GM19463 (cell line): ENCODE measurements at regions not wholly inside any gene's neighbourhood (a gene's known extent, or its start where the extent isn't known, plus 50 kb on each side); places are given as distances from the start of the nearest gene placed in this dataset.

Experiments
- ATAC-seq: cut with Tn5 transposase; IDR thresholded peaks from one replicate; pipeline ENCODE4 v1.9.1; 2021; ENCODE audit warnings: mild to moderate bottlenecking, moderate library complexity; ENCODE audit not compliant: unreplicated experiment

GRCh38 chr13:108156749-108157148 lies 58.6 kb downstream of the LIG4 start:
- ATAC-seq = no peak

GRCh38 chr13:108155185-108156106 lies 59.9 kb downstream of the LIG4 start:
- peak; percentile 76 for ATAC-seq

- no peak for ATAC-seq
These were observed 60.9 kb downstream of the LIG4 start for GRCh38 chr13:108154421-108154858.

GRCh38 chr13:108146642-108147041 lies 68.7 kb downstream of the LIG4 start:
- no peak for ATAC-seq

GRCh38 chr13:108142702-108143436 lies 72.5 kb downstream of the LIG4 start:
- ATAC-seq = no peak

GRCh38 chr13:108137176-108137575 lies 78.2 kb downstream of the LIG4 start:
- no peak for ATAC-seq

- ATAC-seq = no peak
These were observed 87.9 kb downstream of the LIG4 start for GRCh38 chr13:108127406-108127805.

GRCh38 chr13:108126056-108126455 lies 89.3 kb downstream of the LIG4 start:
- no peak for ATAC-seq

GRCh38 chr13:108121406-108121805 lies 93.9 kb downstream of the LIG4 start:
- no peak for ATAC-seq

- ATAC-seq = no peak
These were observed 94.5 kb downstream of the LIG4 start for GRCh38 chr13:108120856-108121255.

GRCh38 chr13:108120302-108120701 lies 95.0 kb downstream of the LIG4 start:
- no peak for ATAC-seq

- no peak for ATAC-seq
These were observed 99.6 kb downstream of the LIG4 start for GRCh38 chr13:108115738-108116137.

- ATAC-seq = no peak
These were observed 101.9 kb downstream of the LIG4 start for GRCh38 chr13:108113407-108113806.

GRCh38 chr13:108104736-108105135 lies 110.6 kb downstream of the LIG4 start:
- ATAC-seq = no peak

- no peak for ATAC-seq
These were observed 112.6 kb downstream of the LIG4 start for GRCh38 chr13:108102771-108103170.

- ATAC-seq = no peak
These were observed 118.9 kb downstream of the LIG4 start for GRCh38 chr13:108096301-108096915.

GRCh38 chr13:108095036-108095435 lies 120.3 kb downstream of the LIG4 start:
- ATAC-seq = no peak

GRCh38 chr13:108093616-108094015 lies 121.7 kb downstream of the LIG4 start:
- no peak for ATAC-seq

- ATAC-seq = no peak
These were observed 127.5 kb downstream of the LIG4 start for GRCh38 chr13:108087810-108088209.

- no peak for ATAC-seq
These were observed 128.7 kb downstream of the LIG4 start for GRCh38 chr13:108086678-108087077.

- no peak for ATAC-seq
These were observed 130.5 kb downstream of the LIG4 start for GRCh38 chr13:108084840-108085239.
